ENCODE measurements at regions not wholly inside any gene's neighbourhood (a gene's known extent, or its start where the extent isn't known, plus 50 kb on each side); places are given as distances from the start of the nearest gene placed in this dataset.

GRCh38 chr10:8193546-8193945 lies 139.1 kb downstream of the GATA3 start:
- H3K9ac ChIP-seq (ENCODE audit: low read length), result no peak overlapping the region
- no peak overlapping the region for H3K4me3 ChIP-seq (ENCODE audit: insufficient read depth, low read length, poor library complexity, severe bottlenecking)
- H3K9me3 ChIP-seq (ENCODE audit: insufficient read depth, low read length), result no peaks in the 10 kb centered on the region
- H3K79me2 ChIP-seq (ENCODE audit: insufficient read depth, low read length), result no peaks in the 10 kb centered on the region
- H3K27me3 ChIP-seq (ENCODE audit: low read length), result no peaks in the 10 kb centered on the region
- no peak overlapping the region for H3K4me2 ChIP-seq (ENCODE audit: low read depth, low read length, poor library complexity, severe bottlenecking)
- H3K27ac ChIP-seq (ENCODE audit: low read depth, low read length), result no peak overlapping the region
- H3K36me3 ChIP-seq (ENCODE audit: low read length), result no peaks in the 10 kb centered on the region
- H3F3A ChIP-seq (ENCODE audit: insufficient read depth), result no peaks in the 10 kb centered on the region
- TF ChIP-seq EZH2phosphoT487 (conservative IDR thresholded peaks at IDR 0.05; ENCODE audit: low read length) (no peak), CTCF (IDR thresholded peaks at IDR 0.05; ENCODE audit: insufficient read depth, low read length, poor library complexity, severe bottlenecking) (no peak)
- no peak overlapping the region for H2AFZ ChIP-seq (ENCODE audit: low read depth, low read length, severe bottlenecking)
- no peaks in the 10 kb centered on the region for H3K9me2 ChIP-seq (replicated peaks; ENCODE audit: insufficient read depth, low read length)
- H4K20me1 ChIP-seq (ENCODE audit: low read depth, low read length), result no peaks in the 10 kb centered on the region

GRCh38 chr10:8194050-8194449 lies 139.6 kb downstream of the GATA3 start:
- H3K27me3 ChIP-seq (ENCODE audit: low read length), result no peaks in the 10 kb centered on the region
- H3K9me3 ChIP-seq (ENCODE audit: insufficient read depth, low read length), result no peaks in the 10 kb centered on the region
- no peak overlapping the region for H3K4me3 ChIP-seq (ENCODE audit: insufficient read depth, low read length, poor library complexity, severe bottlenecking)
- no peak overlapping the region for H2AFZ ChIP-seq (ENCODE audit: low read depth, low read length, severe bottlenecking)
- TF ChIP-seq EZH2phosphoT487 (conservative IDR thresholded peaks at IDR 0.05; ENCODE audit: low read length), result no peak
- H3K9me2 ChIP-seq (replicated peaks; ENCODE audit: insufficient read depth, low read length), result no peaks in the 10 kb centered on the region
- H3K79me2 ChIP-seq (ENCODE audit: insufficient read depth, low read length), result no peaks in the 10 kb centered on the region
- H4K20me1 ChIP-seq (ENCODE audit: low read depth, low read length), result no peaks in the 10 kb centered on the region
- H3K4me2 ChIP-seq (ENCODE audit: low read depth, low read length, poor library complexity, severe bottlenecking), result no peak overlapping the region
- H3K36me3 ChIP-seq (ENCODE audit: low read length), result no peaks in the 10 kb centered on the region
- H3K27ac ChIP-seq (ENCODE audit: low read depth, low read length), result no peak overlapping the region
- no peak overlapping the region for H3K9ac ChIP-seq (ENCODE audit: low read length)
- no peaks in the 10 kb centered on the region for H3F3A ChIP-seq (ENCODE audit: insufficient read depth)

- H3K27ac ChIP-seq (ENCODE audit: low read depth, low read length), result no peak overlapping the region
- H4K20me1 ChIP-seq (ENCODE audit: low read depth, low read length), result no peaks in the 10 kb centered on the region
- no peaks in the 10 kb centered on the region for H3K79me2 ChIP-seq (ENCODE audit: insufficient read depth, low read length)
- no peak overlapping the region for H3K9ac ChIP-seq (ENCODE audit: low read length)
- no peaks in the 10 kb centered on the region for H3K9me3 ChIP-seq (ENCODE audit: insufficient read depth, low read length)
- no peak overlapping the region for H3K4me2 ChIP-seq (ENCODE audit: low read depth, low read length, poor library complexity, severe bottlenecking)
- no peaks in the 10 kb centered on the region for H3K9me2 ChIP-seq (replicated peaks; ENCODE audit: insufficient read depth, low read length)
- no peak overlapping the region for H2AFZ ChIP-seq (ENCODE audit: low read depth, low read length, severe bottlenecking)
- TF ChIP-seq EZH2phosphoT487 (conservative IDR thresholded peaks at IDR 0.05; ENCODE audit: low read length) (no peak), CTCF (IDR thresholded peaks at IDR 0.05; ENCODE audit: insufficient read depth, low read length, poor library complexity, severe bottlenecking) (no peak)
- H3K36me3 ChIP-seq (ENCODE audit: low read length), result no peaks in the 10 kb centered on the region
- no peak overlapping the region for H3K4me3 ChIP-seq (ENCODE audit: insufficient read depth, low read length, poor library complexity, severe bottlenecking)
- no peaks in the 10 kb centered on the region for H3F3A ChIP-seq (ENCODE audit: insufficient read depth)
- H3K27me3 ChIP-seq (ENCODE audit: low read length), result no peaks in the 10 kb centered on the region
These were observed 152.4 kb downstream of the GATA3 start for GRCh38 chr10:8206882-8207281.

- no peaks in the 10 kb centered on the region for H3K27me3 ChIP-seq (ENCODE audit: low read length)
These were observed 157.1 kb downstream of the GATA3 start for GRCh38 chr10:8211631-8212030.

More at GRCh38 chr10:8211631-8212030, 157.1 kb downstream of the GATA3 start:
- no peaks in the 10 kb centered on the region for H3K9me3 ChIP-seq (ENCODE audit: insufficient read depth, low read length)
- H2AFZ ChIP-seq (ENCODE audit: low read depth, low read length, severe bottlenecking), result no peak overlapping the region
- H3K36me3 ChIP-seq (ENCODE audit: low read length), result no peaks in the 10 kb centered on the region
- H3F3A ChIP-seq (ENCODE audit: insufficient read depth), result no peaks in the 10 kb centered on the region
- H3K79me2 ChIP-seq (ENCODE audit: insufficient read depth, low read length), result no peaks in the 10 kb centered on the region
- no peak overlapping the region for H3K4me3 ChIP-seq (ENCODE audit: insufficient read depth, low read length, poor library complexity, severe bottlenecking)
- TF ChIP-seq CTCF (IDR thresholded peaks at IDR 0.05; ENCODE audit: insufficient read depth, low read length, poor library complexity, severe bottlenecking) (no peak), EZH2phosphoT487 (conservative IDR thresholded peaks at IDR 0.05; ENCODE audit: low read length) (no peak)
- H4K20me1 ChIP-seq (ENCODE audit: low read depth, low read length), result no peaks in the 10 kb centered on the region
- H3K27ac ChIP-seq (ENCODE audit: low read depth, low read length), result no peak overlapping the region
- H3K9me2 ChIP-seq (replicated peaks; ENCODE audit: insufficient read depth, low read length), result no peaks in the 10 kb centered on the region
- H3K4me2 ChIP-seq (ENCODE audit: low read depth, low read length, poor library complexity, severe bottlenecking), result no peak overlapping the region
- H3K9ac ChIP-seq (ENCODE audit: low read length), result no peak overlapping the region
